H1 (cell line): ENCODE measurements at regions not wholly inside any gene's neighbourhood (a gene's known extent, or its start where the extent isn't known, plus 50 kb on each side); places are given as distances from the start of the nearest gene placed in this dataset.

Experiments used
- CTCF ChIP-seq, 3 experiments: IDR thresholded peaks; 1 replicate in 2 of 3; 2 replicates in 1 of 3; pipeline versions ENCODE4 v1.5.1 to v1.6.1; 2011; ENCODE audit warnings: low read length in 3 of 3, mild to moderate bottlenecking in 3 of 3, inconsistent platforms in 2 of 3, low read depth in 1 of 3, moderate library complexity in 1 of 3; ENCODE audit not compliant: insufficient read depth in 1 of 3; ENCODE audit errors: control extremely low read depth in 1 of 3
- MAX ChIP-seq: IDR thresholded peaks from 2 replicates; pipeline ENCODE4 v1.6.1; 2012; ENCODE audit warnings: inconsistent platforms

- TF ChIP-seq CTCF (IDR thresholded peaks at IDR 0.05; ENCODE audit: control extremely low read depth in 1 of 3, insufficient read depth in 1 of 3, low read depth in 1 of 3, low read length in 3 of 3) (no peak), MAX (no peak)
These were observed 73.0 kb downstream of the PERP start for GRCh38 chr6:138034229-138034628.
